Fibroblast of mammary gland (primary cell): ENCODE measurements at regions not wholly inside any gene's neighbourhood (a gene's known extent, or its start where the extent isn't known, plus 50 kb on each side); places are given as distances from the start of the nearest gene placed in this dataset.

Experiments used
- DNase-seq: peaks from one replicate; pipeline ENCODE4 v3.0.0-alpha.2; 2010; ENCODE audit warnings: low read depth
- H3K4me3 ChIP-seq: 2 replicates; pipeline ENCODE4 v1.5.1; 2011; ENCODE audit warnings: low read depth, mild to moderate bottlenecking, low read length, moderate library complexity; ENCODE audit not compliant: control insufficient read depth
- CTCF ChIP-seq: conservative IDR thresholded peaks from 2 replicates; pipeline ENCODE4 v1.5.1; 2011; ENCODE audit warnings: low read depth, low read length, inconsistent platforms; ENCODE audit not compliant: control insufficient read depth, insufficient read depth

DNA sequence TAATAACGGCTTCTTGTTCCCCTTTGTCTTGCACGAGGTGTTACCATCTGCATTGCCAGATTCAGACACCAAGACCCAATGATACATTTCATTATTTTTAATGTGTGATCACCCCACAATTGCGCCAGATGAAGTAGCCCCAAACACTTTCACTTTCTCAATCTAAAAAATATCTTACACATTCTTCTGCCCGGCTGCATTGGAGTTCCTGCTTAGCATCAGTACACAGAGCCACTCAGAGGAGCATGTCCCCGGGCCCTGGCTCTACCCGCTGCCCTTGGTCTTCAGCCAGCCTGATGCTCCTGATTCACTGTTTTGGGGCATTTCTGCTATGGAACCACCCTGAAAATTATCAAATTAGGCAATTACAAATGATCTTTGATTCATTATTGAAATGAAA lies 66.0 kb upstream of the TENM3 start:
- no peak for DNase-seq
- no peak overlapping the region for H3K4me3 ChIP-seq
- no peak for TF ChIP-seq CTCF

DNA sequence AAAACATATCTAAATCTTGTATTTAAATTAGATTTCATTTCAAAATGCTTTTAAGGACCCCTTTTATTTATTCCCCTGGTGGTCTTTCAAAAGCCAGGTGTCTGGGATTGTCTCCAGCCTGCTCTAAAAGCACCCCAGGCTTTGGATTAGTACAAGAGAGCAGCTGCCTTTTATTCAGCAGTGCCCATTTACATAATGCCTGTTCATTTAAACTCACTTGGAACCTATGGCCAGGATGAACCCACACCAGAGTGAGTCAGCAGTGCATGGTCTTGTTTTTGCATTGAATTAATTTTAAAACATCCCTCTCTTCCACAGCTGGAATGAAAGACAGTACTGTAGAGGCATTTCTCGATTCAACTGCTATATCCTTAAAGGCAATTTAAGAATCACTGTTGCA lies 64.1 kb upstream of the TENM3 start:
- no peak for TF ChIP-seq CTCF
- DNase-seq, result peak; percentile 77
- no peak overlapping the region for H3K4me3 ChIP-seq

DNA sequence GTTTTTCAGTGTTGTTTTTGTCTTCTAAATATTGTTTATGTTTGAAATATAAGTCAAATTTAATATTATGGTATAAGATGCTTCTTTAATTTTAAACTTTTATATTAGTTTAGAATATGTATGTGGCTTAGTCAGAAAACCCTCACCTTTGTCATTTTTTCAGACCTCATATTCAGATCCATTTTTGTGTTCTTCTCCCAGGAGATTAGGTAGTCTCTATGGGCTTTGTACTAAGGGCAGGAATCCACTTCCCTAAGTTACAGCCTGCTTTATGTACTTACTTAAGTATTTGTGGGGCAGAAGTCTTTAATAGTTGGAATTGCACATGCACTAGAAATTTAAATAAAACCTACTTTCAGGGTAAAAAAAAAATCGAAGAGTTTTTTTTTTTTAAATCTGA lies 63.5 kb upstream of the TENM3 start:
- no peak for DNase-seq
- no peak overlapping the region for H3K4me3 ChIP-seq
- no peak for TF ChIP-seq CTCF

- DNase-seq, result peak; percentile 72
- TF ChIP-seq CTCF, result no peak
- H3K4me3 ChIP-seq, result no peak overlapping the region
Observed at GRCh38 chr4:182185491-182185890, 57.7 kb upstream of the TENM3 start.

- no peak for DNase-seq
- H3K4me3 ChIP-seq, result no peak overlapping the region
- no peak for TF ChIP-seq CTCF
Observed at GRCh38 chr4:182187674-182188073, 55.5 kb upstream of the TENM3 start.

- TF ChIP-seq CTCF, result no peak
- no peak overlapping the region for H3K4me3 ChIP-seq
- DNase-seq, result peak; percentile 95
Observed at GRCh38 chr4:182188622-182189021, 54.6 kb upstream of the TENM3 start.
